SKM-1 treated with dmso at 0.1 percent for 144 hours (cell line): ENCODE measurements at regions not wholly inside any gene's neighbourhood (a gene's known extent, or its start where the extent isn't known, plus 50 kb on each side); places are given as distances from the start of the nearest gene placed in this dataset.
"Not testable (repeated sequence)": the region's sequence is repeated elsewhere in the genome, so short reads cannot be mapped to it uniquely, and the experiment has no call there.

ENCODE experiments used
- DNase-seq: peaks from one replicate; lab custom pipeline; 2025; ENCODE audit not compliant: unreplicated experiment; lab: John Stamatoyannopoulos, UW

- no peak for DNase-seq
Observed at GRCh38 chr5:164073081-164073480, 567.7 kb downstream of the MAT2B start.

- no peak for DNase-seq
Observed at GRCh38 chr5:164076556-164076955, 571.1 kb downstream of the MAT2B start.

- no peak for DNase-seq
Observed at GRCh38 chr5:164090358-164090757, 584.9 kb downstream of the MAT2B start.

GRCh38 chr5:164091836-164092235, 586.4 kb downstream of the MAT2B start:
- no peak for DNase-seq

GRCh38 chr5:164094291-164094690, 588.9 kb downstream of the MAT2B start:
- DNase-seq, result no peak

DNA sequence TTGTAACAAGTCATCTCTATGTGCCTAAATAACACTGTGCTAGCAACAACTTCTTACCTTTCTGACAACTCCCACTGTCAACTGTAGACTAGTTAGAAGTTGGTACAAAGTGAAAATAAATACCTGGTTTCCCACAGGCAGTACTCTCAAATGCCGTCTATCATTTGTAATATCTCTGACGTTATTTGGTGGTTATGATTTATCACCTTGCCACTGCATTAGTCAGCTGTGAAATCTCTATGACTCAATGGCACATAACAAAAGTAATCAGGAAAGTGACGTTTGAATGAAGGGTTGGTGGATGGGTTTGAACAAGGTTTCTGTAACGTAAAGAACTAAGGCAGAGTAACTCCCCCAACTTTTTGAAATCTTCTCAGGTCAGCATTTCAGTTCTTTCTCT, 592.3 kb downstream of the MAT2B start:
- DNase-seq, result no peak

DNA sequence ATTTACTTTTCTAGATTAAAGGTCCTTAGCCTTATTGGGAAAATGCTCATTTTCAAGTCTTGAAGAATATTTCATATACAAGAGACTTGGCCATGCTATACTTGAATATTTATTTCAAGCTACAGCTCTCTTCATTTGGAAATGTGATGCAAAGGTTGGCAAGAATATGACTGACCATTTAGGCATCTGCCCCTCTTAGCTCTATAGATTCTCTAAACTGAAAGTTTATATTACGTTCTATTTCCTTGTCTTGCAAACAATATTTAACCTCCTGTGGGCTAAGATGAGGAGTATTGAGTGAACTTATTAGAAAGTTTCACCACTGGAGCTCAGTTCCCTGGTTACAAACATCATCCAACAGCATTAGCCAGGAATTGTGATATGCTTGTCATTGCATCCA, 593.1 kb downstream of the MAT2B start:
- no peak for DNase-seq

GRCh38 chr5:164098979-164099378, 593.6 kb downstream of the MAT2B start:
- no peak for DNase-seq

DNA sequence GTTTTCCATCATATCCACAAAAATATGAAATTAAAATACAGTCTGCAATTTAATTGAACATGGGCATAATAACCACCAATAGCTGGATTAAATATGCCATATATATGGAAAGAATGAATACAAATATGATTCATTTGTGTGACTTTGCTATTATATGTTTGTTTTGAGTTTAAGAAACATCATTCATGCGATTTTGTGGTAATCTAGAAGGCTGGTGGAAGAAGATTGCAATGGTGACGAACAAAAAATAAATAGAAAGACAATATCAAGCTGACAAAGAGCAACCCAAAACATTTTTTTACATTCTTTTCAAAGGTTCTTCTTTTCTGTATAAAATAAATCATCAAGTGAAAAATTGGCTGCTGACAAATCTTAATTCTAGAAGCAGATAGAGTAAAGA, 610.0 kb downstream of the MAT2B start:
- DNase-seq, result no peak

DNA sequence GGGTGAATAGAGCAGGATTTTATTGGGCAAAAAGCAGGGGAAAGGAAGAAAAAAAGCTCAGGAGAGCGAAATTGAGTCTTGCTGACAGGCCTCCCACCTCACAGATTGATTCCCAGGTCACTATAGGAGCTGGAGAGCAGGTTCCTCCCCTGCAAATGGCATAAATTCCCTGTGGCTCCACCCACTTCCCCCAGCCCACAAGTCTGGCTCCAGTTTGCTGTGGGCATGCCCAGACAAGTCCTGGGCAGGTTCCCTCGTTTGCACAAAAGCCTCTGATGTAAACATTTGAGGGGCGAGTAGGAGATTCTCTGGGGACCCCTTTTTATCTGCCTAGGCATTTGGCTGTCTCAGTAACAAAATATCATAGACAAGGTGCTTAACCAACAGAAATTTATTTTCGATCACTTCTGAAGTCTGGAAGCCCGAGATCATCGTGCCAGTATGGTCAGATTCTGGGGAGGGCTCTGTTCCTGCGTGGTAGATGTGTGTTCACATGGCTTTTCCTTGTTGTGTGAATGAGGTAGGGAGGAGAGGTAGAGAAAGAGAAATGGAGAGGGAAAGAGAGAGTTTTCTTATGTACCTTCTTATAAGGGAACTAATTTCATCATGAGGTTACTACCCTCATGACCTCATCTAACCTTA, 614.5 kb downstream of the MAT2B start:
- DNase-seq, result no peak

- DNase-seq, result no peak
Observed at GRCh38 chr5:164127527-164127926, 622.1 kb downstream of the MAT2B start.

DNA sequence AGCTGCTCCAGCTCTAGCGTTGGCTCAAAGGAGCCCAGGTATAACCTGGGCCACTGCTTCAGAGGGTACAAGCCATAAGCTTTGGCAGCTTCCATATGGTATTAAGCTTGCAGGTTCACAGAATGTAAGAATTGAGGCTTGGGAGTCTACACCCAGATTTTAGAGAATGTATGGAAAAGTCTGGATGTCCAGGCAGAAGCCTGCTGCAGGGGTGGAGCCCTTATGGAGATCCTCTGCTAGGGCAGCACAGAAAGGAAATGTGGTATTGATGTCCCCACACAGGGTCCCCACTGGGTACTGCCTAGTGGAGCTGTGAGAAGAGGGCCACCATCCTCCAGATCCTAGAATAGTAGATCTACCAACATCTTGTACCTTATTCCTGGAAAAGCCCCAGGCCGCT, 626.9 kb downstream of the MAT2B start:
- DNase-seq, result no peak

- DNase-seq, result no peak
Observed at GRCh38 chr5:164137095-164137494, 631.7 kb downstream of the MAT2B start.

DNA sequence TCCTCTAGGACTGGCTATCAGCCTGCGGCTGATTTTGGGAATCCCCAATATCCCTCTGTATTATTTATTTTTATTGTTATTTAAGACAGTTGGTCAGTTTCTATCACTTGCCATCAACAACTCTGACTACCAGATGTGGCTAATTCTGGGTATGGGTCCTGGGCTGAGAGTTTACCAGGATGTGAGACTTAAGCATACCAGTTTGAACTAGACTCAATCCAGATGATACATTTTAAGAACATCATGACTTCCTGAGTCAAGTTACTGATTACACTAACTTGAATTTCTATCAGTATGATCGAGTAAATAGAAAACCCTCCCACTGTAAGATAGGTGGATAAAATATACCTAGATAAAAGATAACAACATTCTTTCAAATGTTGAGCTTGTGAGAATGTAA, 634.0 kb downstream of the MAT2B start:
- no peak for DNase-seq

DNA sequence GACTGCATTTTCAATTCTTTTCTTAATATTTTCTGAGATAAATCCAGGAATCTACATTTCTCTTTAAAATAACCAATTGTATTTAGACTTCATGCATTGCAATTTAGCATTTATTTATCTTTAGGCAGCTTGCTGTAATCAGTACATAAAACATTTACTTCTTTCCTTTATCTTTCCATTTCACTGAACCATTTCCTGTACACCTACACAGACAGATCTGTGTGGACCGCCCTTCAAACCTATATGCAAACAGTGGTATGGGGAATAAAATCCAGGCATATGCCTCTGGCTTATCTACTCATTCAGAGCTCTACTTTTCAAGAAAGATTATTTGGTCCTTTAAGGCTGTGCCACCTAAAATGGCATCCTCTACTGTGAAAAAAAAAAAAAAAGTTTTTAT, 640.0 kb downstream of the MAT2B start:
- no peak for DNase-seq

- no peak for DNase-seq
Observed at GRCh38 chr5:164146223-164146622, 640.8 kb downstream of the MAT2B start.

- no peak for DNase-seq
Observed at GRCh38 chr5:164148292-164148691, 642.9 kb downstream of the MAT2B start.

- not testable (repeated sequence) for DNase-seq
Observed at GRCh38 chr5:164152539-164152938, 647.1 kb downstream of the MAT2B start.

DNA sequence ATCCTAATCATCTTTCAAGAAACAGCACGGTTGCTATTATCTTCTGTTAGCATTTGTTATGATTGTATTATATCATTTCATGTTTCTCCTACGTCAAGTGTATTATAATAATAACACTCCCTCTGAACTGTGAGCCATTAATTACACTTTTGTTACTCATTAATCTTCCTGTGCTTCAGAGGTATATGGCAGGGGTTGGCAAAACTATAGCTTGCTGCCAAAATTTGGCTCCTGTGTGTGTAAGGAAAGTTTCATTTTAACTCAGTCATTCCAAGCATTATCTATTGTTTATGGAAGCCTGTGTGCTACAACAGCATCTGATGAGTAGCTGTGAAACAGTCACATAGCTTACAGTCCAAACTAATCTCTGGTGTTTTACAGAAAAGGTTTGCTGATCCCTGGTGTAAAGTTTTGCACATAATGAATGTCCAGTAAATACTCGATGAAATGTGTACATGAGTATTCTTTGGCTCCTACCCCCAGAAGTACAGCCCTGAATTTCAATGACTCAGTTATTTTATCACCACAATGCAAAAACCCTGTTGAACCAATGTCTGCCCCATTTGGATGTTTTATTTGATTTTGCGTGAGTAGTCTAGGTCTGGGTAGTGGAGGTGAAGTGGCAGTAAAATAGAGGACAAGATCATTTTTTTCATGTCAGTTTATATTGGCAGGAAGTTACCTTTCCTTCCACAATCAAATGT, 648.2 kb downstream of the MAT2B start:
- no peak for DNase-seq

- no peak for DNase-seq
Observed at GRCh38 chr5:164170814-164171213, 665.4 kb downstream of the MAT2B start.

GRCh38 chr5:164175083-164175482, 669.7 kb downstream of the MAT2B start:
- DNase-seq, result no peak

GRCh38 chr5:164179406-164179805, 674.0 kb downstream of the MAT2B start:
- DNase-seq, result no peak

- peak; percentile 8 for DNase-seq
Observed at GRCh38 chr5:164181604-164182003, 676.2 kb downstream of the MAT2B start.
